ENCODE measurements at regions not wholly inside any gene's neighbourhood (a gene's known extent, or its start where the extent isn't known, plus 50 kb on each side); places are given as distances from the start of the nearest gene placed in this dataset.

- DNase-seq: no peak
These were observed 208.7 kb downstream of the GADD45G start for GRCh38 chr9:89813482-89813881.

DNA sequence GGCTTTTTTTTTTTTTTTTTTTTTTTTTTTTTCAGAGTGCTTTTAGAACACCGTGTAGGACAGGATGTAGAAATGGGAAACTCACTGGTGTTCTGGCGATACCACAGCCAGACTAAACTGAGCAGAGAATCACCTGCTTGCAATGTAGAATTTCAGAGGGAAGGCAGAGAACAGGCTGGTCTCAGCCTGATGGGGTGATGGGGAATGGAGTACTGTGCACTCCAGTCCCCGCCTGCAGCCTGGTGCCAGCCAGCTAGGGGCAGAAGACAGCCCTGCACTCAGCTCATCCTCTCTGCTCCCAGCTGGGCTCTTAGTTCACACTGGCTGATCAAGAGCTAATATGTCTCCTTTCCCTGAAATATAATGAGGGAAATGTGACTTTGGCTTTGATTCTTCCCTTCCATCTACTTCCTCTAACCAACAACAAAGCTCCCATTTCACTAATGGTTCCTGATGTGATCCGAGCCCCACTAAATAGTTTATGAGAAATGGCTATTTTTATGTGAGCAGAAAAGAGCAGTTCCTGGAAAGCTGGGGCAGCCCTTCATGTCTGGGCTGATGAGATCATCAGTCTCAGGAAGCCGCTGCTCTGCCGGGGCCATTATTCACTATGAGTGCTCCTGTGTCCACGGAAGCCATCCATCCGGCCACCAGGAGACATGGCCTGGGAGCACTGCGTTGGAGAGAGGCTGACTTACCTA lies 209.7 kb downstream of the GADD45G start:
- peak in 1 of 2 donors; percentile 9 for DNase-seq

GRCh38 chr9:89815061-89815902 lies 210.5 kb downstream of the GADD45G start:
- DNase-seq: no peak

- DNase-seq: peak; percentile 4 to 63
These were observed 211.2 kb downstream of the GADD45G start for GRCh38 chr9:89815903-89816573.

DNA sequence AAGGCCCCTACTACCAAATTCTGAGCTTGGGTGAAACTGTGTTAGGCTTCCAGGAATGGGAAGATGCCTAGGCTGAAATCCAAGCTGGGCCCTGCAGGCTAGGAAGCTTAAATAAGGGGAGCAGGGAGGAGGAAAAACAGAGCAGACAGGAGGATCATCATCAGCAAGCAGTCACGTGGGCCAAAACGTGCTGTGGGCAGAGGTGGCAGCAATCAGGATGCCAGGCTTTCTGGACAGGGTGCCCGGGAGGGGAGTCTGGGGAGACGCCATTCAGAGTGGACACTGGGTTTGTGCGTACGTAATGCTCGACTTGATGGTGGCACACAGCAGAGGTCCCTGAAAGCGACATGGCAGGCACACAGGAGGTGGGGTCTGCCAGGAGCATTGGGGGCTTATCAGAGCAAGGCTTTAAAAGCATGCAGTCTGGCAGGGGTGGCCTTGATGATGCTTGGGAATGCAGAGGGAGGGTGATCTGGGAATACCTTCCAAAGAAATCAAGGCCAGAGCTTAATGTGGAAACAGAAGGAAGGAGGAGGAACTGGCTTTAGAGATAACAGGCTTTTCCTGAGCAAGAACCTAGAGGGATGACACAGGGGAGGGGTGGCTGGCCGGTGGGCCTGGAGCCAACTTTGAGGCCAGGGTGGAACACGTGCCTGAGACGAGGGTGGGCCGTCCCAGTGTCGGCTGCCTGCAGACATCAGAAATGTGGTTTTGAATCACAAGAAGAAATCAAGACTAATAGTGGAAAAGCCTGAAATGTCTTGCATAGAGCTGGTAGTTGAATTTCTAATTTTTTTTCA lies 212.5 kb downstream of the GADD45G start:
- DNase-seq: no peak

- no peak for DNase-seq
These were observed 215.5 kb downstream of the GADD45G start for GRCh38 chr9:89820337-89820736.

- no peak for DNase-seq
These were observed 216.3 kb downstream of the GADD45G start for GRCh38 chr9:89821081-89821480.

DNA sequence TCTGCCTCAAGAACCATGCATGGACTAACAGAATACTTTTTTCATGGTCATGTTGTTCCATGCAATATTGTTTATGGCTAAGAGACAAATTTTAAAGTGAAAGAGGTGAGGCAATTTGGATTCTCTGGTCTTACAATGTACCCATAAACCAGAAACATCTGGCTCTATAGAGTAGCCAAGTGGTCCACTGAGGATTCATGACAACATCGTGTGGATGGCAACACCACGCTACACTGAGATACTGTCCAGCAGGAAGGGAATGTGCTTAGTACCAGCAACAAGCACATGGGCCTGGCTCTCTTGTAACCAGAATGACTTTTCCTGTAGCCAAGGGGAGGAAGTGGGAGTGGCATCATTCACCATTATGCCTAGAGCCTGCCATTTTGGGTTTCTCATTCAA lies 218.2 kb downstream of the GADD45G start:
- no peak for DNase-seq

DNA sequence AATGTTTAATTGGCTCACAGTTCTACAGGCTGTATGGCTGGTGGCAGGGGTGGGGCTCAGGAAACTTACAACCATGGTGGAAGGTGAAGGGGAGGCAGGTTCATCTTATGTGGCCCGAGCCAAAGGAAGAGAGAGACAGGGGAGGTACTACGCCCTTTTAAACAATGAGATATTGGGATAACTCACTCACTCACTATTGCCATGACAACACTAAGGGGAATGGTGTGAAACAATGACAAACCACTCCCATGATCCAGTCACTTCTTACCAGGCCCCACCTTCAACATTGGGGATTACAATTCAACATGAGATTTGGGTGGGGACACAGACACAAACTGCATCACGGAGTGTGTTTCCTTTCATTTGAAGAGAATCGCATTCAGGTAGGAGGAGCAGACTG lies 220.9 kb downstream of the GADD45G start:
- DNase-seq: no peak

GRCh38 chr9:89826186-89826585 lies 221.4 kb downstream of the GADD45G start:
- DNase-seq: no peak

- no peak for DNase-seq
These were observed 224.5 kb downstream of the GADD45G start for GRCh38 chr9:89829346-89829745.

DNA sequence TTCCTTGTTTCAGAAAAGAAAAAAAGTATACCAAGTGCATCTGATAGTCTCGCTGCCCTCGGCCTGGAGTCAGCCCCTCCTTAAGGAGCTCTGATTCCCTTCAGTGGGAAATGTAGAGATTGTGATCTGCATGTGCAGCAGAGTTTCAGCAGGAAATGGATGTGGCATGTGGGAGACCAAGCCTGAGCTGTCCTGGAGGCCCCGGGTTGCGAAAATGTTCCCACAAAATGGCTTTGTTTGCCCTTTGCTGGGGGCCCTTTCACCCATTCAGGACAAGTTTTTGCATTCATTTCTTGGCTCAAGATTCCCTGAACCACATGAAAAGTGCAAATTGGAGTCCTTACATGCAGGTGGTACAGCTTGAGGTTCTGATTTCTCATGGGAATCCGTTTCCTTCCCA lies 230.9 kb downstream of the GADD45G start:
- no peak for DNase-seq

DNA sequence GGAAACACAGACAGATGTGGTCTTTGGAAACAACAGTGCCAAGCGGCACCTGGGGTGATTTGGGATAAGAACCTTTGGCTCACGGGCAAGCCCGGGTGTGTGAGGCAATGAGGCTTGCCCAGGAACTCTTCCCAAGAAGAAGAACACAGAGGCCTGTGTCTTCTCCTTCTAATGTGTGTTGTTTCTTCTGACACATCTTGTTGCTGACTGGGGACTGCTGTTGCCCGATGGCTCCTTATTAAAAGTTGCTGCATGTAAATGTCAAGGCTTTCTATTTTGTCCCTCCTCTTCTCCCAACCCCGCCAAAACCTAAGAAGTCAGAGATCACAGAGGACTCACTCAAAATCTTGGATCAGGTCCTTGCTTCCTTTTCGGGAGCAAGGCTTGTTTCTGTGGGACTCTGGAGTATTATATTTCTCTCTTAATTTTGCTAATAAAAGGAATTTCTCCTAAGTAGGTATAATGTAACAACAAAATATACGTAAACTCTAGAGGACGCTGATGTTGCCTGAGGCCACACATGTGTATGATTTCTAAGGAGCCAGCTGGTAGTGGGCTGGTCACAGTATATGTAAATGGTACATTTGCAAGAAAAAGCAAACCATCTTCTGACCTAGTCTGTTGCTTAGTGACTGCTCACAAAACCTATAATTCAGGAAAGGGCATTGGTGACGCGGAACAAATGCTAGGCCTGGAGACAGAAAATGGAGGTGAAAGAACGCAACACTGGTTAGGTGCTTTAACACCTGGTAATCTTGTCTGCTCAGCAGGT lies 232.5 kb downstream of the GADD45G start:
- DNase-seq: no peak

DNA sequence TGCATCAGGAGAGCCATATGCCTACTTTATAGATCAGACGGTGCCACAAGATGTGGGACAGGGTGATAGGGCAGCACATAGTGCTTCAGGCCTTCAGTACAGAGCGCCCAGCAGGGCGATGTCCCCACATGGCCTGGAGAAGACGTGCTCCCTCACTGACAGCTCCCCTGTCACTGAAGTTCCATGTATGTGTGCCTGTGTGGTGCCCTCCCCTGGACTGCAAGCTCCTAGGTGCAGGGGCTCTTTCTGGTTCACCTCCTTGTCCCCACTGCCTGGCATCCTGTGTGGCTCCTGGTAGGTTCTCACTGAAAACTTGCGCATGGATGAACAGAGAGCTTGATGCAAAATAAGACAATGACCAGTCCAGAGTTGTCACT lies 233.1 kb downstream of the GADD45G start:
- DNase-seq: no peak

DNA sequence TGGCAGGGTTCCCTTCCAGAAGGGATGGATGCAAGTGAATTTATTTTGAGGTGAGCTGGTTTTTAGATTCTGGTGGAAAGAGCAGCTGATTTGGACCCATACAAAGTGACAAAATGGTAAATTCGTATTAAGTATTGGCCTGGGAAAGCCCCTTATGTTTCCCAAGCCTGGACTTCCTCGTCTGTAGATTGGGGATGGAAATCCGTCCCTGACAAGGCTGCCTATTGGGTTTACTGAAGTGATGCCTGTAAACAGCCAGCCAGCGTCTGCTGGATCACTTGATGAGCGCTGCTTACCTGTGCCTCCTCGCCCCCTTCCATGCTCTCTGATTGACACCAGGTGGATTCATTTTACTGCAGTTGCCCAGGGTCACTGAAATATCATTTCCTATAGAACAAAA lies 233.8 kb downstream of the GADD45G start:
- no peak for DNase-seq

GRCh38 chr9:89839449-89839848 lies 234.6 kb downstream of the GADD45G start:
- DNase-seq: no peak

GRCh38 chr9:89839952-89840351 lies 235.1 kb downstream of the GADD45G start:
- no peak for DNase-seq

DNA sequence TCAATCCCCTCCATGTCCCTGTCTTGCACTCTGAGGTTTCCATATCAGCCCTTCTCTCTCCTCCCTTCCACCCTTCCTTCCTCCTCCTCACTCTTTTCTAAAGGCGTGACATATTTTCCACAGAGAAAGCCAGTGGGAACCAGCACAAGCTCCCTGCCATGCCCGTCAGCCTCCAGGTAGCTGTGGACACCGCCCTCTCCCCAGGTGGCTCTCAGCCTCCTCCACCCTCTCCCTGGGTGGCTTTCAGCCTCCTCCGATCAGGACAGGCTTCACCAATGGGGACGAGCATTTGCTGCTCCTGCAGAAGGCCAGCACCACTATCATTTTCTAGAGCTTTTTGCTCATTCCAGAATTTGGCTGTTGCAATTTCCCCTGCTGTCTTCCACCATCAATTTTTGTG lies 236.6 kb downstream of the GADD45G start:
- DNase-seq: no peak

- DNase-seq: no peak
These were observed 237.5 kb downstream of the GADD45G start for GRCh38 chr9:89842267-89842768.

- DNase-seq: no peak
These were observed 238.3 kb downstream of the GADD45G start for GRCh38 chr9:89843074-89843473.

DNA sequence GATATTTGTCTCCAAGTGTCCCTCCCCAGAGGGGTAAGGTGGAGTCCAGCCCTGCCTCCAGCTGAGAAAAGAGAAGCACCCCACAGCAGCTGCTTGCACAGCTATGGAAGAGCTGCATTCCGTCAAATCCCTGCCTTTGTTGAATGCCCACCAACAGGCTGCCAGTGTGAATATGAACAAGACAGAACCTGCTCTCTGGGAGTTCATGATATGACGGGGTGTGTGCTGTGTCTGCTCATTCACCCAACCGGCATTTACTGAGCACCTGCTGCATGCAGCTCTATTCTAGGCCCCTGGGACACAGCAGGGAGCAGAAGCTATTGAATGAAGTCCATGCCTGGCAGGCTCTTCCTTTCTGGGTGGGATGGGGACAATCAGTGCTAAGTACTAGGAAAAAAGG lies 238.8 kb downstream of the GADD45G start:
- DNase-seq: no peak

- DNase-seq: no peak
These were observed 239.3 kb downstream of the GADD45G start for GRCh38 chr9:89844075-89844474.

Measured in CD4-positive, alpha-beta T cell treated with Interferon alpha-2 for 1 hour (primary cell).